ENCODE measurements at regions not wholly inside any gene's neighbourhood (a gene's known extent, or its start where the extent isn't known, plus 50 kb on each side); places are given as distances from the start of the nearest gene placed in this dataset.

DNA sequence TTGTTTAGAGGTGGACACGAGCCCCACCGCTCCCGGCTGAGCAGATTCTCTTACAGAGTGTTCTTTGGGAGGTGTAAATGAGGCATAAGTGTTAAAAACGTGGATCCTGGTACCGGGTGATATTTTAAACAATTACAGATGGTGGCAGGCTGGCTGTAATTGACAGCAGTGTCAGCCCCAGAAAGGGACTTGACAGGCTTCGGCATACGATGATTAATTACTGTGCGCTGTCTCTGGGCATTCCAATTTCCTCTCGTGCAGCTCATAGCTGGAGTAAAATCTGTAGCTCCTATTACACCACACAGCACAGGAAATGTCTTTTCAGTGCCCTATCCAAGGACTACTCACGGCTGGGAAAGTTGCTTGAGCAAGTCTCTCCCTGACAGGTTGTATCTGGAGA is 305.4 kb upstream of the IRX2 start:
- ChIA-PET POLR2A (no interaction called here), CTCF (no interaction called here)
- Histone ChIP-seq H3K4me3 (ENCODE audit: low read depth in 2 of 2, low read length in 1 of 2) (no peak overlapping the region), H3K27ac (ENCODE audit: low read depth in 2 of 2, low read length in 1 of 2) (no peak overlapping the region), H3K9ac (no peak overlapping the region), H4K20me1 (ENCODE audit: insufficient read depth) (no peaks in the 10 kb centered on the region), H3K36me3 (replicated peaks in 1 of 2; ENCODE audit: control insufficient read depth in 1 of 2, insufficient read depth in 2 of 2, low read length in 1 of 2) (no peaks in the 10 kb centered on the region), H3F3A (replicated peaks; ENCODE audit: insufficient read depth) (no peaks in the 10 kb centered on the region), H3K9me3 (no peaks in the 10 kb centered on the region), H3K4me1 (ENCODE audit: control insufficient read depth in 1 of 2, insufficient read depth in 2 of 2, low read depth in 1 of 2, low read length in 1 of 2) (no peaks in the 10 kb centered on the region), H3K79me2 (ENCODE audit: insufficient read depth) (no peaks in the 10 kb centered on the region), H3K9me2 (no peaks in the 10 kb centered on the region), H2AFZ (ENCODE audit: low read depth) (no peak overlapping the region), H3K27me3 (ENCODE audit: insufficient read depth) (no peaks in the 10 kb centered on the region; the same call in 1 of the 2 replicates), H3K4me2 (no peak overlapping the region)
- DNase-seq = no peak
- WGBS (ENCODE audit: low lambda C conversion rate) = 1% methylated on average over 10 of the region's 10 CpGs
- TF ChIP-seq, protein P1, sequence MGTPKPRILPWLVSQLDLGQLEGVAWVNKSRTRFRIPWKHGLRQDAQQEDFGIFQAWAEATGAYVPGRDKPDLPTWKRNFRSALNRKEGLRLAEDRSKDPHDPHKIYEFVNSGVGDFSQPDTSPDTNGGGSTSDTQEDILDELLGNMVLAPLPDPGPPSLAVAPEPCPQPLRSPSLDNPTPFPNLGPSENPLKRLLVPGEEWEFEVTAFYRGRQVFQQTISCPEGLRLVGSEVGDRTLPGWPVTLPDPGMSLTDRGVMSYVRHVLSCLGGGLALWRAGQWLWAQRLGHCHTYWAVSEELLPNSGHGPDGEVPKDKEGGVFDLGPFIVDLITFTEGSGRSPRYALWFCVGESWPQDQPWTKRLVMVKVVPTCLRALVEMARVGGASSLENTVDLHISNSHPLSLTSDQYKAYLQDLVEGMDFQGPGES (IDR thresholded peaks at IDR 0.05; ENCODE audit: low read depth, low read length) = no peak
- no peak for TF ChIP-seq TCF12 (IDR thresholded peaks at IDR 0.05)
- no peak for TF ChIP-seq FOXJ3 (CRISPR knock-in tag; IDR thresholded peaks at IDR 0.05)
- no peak for TF ChIP-seq RAD21 (IDR thresholded peaks at IDR 0.05; ENCODE audit: low read length)
- no peak for TF ChIP-seq NFIC (IDR thresholded peaks at IDR 0.05; ENCODE audit: borderline replicate concordance)

DNA sequence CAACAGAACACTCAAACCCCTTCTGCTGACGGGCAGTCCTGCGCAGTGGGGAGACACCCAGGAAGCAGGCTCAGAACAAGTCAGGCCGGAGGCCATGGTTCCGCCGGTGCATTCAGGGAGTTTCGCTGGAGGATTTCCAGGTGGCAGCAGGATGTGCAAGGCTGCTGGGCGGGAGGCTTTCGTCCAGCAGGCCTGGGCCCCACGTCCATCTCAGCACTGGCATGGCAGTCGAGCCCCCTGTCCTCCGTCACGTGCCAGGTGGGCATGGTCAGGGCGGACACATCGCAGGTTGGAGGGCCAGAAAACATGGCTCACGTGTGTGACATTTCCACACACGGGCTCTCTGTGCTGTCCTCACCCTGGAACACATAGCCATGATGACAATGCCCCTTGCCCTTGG is 299.9 kb upstream of the IRX2 start:
- Histone ChIP-seq H3K9me3 (no peaks in the 10 kb centered on the region), H3K9ac (no peak overlapping the region), H3K27ac (ENCODE audit: low read depth in 2 of 2, low read length in 1 of 2) (no peak overlapping the region), H3F3A (replicated peaks; ENCODE audit: insufficient read depth) (no peaks in the 10 kb centered on the region), H3K4me2 (no peak overlapping the region), H3K9me2 (no peaks in the 10 kb centered on the region), H3K4me1 (ENCODE audit: control insufficient read depth in 1 of 2, insufficient read depth in 2 of 2, low read depth in 1 of 2, low read length in 1 of 2) (no peaks in the 10 kb centered on the region), H3K36me3 (replicated peaks in 1 of 2; ENCODE audit: control insufficient read depth in 1 of 2, insufficient read depth in 2 of 2, low read length in 1 of 2) (no peaks in the 10 kb centered on the region), H4K20me1 (ENCODE audit: insufficient read depth) (no peaks in the 10 kb centered on the region), H3K4me3 (ENCODE audit: low read depth in 2 of 2, low read length in 1 of 2) (no peak overlapping the region), H2AFZ (ENCODE audit: low read depth) (no peak overlapping the region), H3K27me3 (ENCODE audit: insufficient read depth) (no peaks in the 10 kb centered on the region), H3K79me2 (ENCODE audit: insufficient read depth) (no peaks in the 10 kb centered on the region)
- TF ChIP-seq, protein P2, sequence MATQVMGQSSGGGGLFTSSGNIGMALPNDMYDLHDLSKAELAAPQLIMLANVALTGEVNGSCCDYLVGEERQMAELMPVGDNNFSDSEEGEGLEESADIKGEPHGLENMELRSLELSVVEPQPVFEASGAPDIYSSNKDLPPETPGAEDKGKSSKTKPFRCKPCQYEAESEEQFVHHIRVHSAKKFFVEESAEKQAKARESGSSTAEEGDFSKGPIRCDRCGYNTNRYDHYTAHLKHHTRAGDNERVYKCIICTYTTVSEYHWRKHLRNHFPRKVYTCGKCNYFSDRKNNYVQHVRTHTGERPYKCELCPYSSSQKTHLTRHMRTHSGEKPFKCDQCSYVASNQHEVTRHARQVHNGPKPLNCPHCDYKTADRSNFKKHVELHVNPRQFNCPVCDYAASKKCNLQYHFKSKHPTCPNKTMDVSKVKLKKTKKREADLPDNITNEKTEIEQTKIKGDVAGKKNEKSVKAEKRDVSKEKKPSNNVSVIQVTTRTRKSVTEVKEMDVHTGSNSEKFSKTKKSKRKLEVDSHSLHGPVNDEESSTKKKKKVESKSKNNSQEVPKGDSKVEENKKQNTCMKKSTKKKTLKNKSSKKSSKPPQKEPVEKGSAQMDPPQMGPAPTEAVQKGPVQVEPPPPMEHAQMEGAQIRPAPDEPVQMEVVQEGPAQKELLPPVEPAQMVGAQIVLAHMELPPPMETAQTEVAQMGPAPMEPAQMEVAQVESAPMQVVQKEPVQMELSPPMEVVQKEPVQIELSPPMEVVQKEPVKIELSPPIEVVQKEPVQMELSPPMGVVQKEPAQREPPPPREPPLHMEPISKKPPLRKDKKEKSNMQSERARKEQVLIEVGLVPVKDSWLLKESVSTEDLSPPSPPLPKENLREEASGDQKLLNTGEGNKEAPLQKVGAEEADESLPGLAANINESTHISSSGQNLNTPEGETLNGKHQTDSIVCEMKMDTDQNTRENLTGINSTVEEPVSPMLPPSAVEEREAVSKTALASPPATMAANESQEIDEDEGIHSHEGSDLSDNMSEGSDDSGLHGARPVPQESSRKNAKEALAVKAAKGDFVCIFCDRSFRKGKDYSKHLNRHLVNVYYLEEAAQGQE (IDR thresholded peaks at IDR 0.05; ENCODE audit: low read depth, low read length) = no peak
- TF ChIP-seq TEAD4 (IDR thresholded peaks at IDR 0.05; ENCODE audit: borderline replicate concordance, insufficient read depth) (no peak), MXI1 (IDR thresholded peaks at IDR 0.05; ENCODE audit: low read depth, low read length) (no peak)
- 0% methylated on average over 3 of the region's 16 CpGs for WGBS (ENCODE audit: low lambda C conversion rate)
- DNase-seq = no peak
- ChIA-PET POLR2A (no interaction called here), CTCF (no interaction called here)
